OCI-LY3 (cell line): ENCODE measurements at regions not wholly inside any gene's neighbourhood (a gene's known extent, or its start where the extent isn't known, plus 50 kb on each side); places are given as distances from the start of the nearest gene placed in this dataset.

Source experiments
- EZH2phosphoT487 ChIP-seq: fragments of 200-600 bp; shearing (Covaris generic); IDR thresholded peaks from 2 replicates; pipeline ENCODE4 v1.6.1; 2018; ENCODE audit warnings: antibody characterized with exemption, mixed run types, low read depth
- TF ChIP-seq, protein P1 (sequence below): fragments of 200-600, 300-600 bp; sonication (generic); IDR thresholded peaks from 2 replicates; pipeline ENCODE4 v1.5.1; 2014; ENCODE audit warnings: antibody characterized with exemption, low read length, low read depth

DNA sequence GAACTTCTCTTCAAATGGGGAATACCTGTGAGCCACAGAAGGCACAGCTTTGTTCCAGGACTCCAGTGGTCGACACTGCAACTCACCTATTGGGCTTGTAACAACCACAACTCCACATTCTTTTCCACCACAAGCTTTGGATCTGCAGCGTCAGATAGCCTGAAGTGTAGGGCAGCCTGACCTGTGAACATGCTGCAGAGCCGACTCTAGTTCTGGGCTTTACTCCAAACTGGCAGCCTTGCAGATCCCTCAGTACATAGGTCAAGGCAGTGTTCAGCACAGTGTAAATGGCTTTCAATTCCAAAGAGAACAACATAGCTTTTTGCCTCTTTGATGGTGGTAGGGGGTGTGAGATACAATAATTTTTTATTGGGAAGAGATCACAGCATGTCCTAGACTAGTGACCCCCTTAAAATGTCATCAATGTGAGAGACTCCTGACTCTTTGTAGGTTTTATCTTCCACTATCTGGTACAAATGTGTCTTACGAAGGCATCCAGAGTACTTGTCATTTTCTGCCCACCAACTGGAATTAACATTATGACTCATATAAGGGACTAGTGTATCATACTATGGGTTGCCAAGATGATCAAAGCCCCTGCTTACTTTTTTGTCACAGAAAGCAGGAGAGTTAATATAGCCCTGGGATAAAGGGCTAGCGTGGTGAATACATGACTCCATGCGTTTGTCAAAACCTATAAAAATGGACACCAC is 149.8 kb downstream of the COPS8 start:
- TF ChIP-seq, protein P1, sequence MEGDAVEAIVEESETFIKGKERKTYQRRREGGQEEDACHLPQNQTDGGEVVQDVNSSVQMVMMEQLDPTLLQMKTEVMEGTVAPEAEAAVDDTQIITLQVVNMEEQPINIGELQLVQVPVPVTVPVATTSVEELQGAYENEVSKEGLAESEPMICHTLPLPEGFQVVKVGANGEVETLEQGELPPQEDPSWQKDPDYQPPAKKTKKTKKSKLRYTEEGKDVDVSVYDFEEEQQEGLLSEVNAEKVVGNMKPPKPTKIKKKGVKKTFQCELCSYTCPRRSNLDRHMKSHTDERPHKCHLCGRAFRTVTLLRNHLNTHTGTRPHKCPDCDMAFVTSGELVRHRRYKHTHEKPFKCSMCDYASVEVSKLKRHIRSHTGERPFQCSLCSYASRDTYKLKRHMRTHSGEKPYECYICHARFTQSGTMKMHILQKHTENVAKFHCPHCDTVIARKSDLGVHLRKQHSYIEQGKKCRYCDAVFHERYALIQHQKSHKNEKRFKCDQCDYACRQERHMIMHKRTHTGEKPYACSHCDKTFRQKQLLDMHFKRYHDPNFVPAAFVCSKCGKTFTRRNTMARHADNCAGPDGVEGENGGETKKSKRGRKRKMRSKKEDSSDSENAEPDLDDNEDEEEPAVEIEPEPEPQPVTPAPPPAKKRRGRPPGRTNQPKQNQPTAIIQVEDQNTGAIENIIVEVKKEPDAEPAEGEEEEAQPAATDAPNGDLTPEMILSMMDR: no peak
- no peak for TF ChIP-seq EZH2phosphoT487
